Neural crest cell (in vitro differentiated cells): ENCODE measurements at regions not wholly inside any gene's neighbourhood (a gene's known extent, or its start where the extent isn't known, plus 50 kb on each side); places are given as distances from the start of the nearest gene placed in this dataset.

ENCODE experiments used
- DNase-seq: peaks from one replicate; pipeline ENCODE4 v3.0.0; 2021; ENCODE audit warnings: low read depth, mixed read lengths, low spot score
- H3K27ac Mint-ChIP-seq: one replicate; pipeline ENCODE4 v1.8.0; 2021; ENCODE audit warnings: mild to moderate bottlenecking, mixed read lengths; ENCODE audit not compliant: unreplicated experiment
- H3K27me3 Mint-ChIP-seq: 2 replicates; pipeline ENCODE4 v1.8.0; 2021; ENCODE audit warnings: low read depth, mild to moderate bottlenecking, mixed read lengths
- H3K36me3 Mint-ChIP-seq: 2 replicates; pipeline ENCODE4 v1.8.0; 2021; ENCODE audit warnings: low read depth, mild to moderate bottlenecking, mixed read lengths
- H3K4me1 Mint-ChIP-seq: 2 replicates; pipeline ENCODE4 v1.8.0; 2021; ENCODE audit warnings: mixed read lengths
- H3K4me3 Mint-ChIP-seq: one replicate; pipeline ENCODE4 v1.8.0; 2021; ENCODE audit warnings: mild to moderate bottlenecking, mixed read lengths
- H3K9me3 Mint-ChIP-seq: 2 replicates; pipeline ENCODE4 v1.8.0; 2021; ENCODE audit warnings: mixed read lengths
- TF ChIP-seq, protein P1 (sequence below): fragments of 200-600 bp; sonication (generic); conservative IDR thresholded peaks from 2 replicates; pipeline ENCODE4 v1.5.0; 2021; ENCODE audit warnings: antibody characterized with exemption, mild to moderate bottlenecking

DNA sequence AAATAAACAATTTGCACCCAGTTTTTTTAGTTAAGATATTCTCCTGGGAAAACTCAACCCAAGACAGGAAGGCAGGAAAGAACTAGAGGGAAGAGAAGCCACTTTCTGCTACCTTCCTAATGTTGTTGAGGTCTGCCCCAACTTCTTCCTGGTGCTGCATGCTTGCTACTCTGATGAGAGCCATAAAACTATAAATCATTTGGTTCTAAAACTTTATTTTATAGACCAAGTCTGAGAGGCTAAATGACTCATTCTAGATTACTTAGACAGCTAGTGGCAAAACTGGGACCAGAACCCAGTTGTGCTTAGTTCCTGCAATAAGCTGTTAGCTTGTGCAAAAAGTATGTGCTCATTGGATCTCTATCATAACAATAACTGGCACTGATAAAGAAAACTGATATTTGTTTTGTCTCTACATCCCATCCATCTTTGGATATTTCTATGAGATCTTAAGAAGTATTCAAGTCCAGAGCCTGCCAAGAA, 344.9 kb upstream of the SLC14A2 start:
- no peaks in the 10 kb centered on the region for H3K27me3 Mint-ChIP-seq
- no peaks in the 10 kb centered on the region for H3K4me1 Mint-ChIP-seq
- H3K27ac Mint-ChIP-seq: no peak overlapping the region
- peaks cover 3% of the 10 kb centered on the region for H3K36me3 Mint-ChIP-seq
- TF ChIP-seq, protein P1, sequence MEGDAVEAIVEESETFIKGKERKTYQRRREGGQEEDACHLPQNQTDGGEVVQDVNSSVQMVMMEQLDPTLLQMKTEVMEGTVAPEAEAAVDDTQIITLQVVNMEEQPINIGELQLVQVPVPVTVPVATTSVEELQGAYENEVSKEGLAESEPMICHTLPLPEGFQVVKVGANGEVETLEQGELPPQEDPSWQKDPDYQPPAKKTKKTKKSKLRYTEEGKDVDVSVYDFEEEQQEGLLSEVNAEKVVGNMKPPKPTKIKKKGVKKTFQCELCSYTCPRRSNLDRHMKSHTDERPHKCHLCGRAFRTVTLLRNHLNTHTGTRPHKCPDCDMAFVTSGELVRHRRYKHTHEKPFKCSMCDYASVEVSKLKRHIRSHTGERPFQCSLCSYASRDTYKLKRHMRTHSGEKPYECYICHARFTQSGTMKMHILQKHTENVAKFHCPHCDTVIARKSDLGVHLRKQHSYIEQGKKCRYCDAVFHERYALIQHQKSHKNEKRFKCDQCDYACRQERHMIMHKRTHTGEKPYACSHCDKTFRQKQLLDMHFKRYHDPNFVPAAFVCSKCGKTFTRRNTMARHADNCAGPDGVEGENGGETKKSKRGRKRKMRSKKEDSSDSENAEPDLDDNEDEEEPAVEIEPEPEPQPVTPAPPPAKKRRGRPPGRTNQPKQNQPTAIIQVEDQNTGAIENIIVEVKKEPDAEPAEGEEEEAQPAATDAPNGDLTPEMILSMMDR: no peak
- H3K4me3 Mint-ChIP-seq: no peak overlapping the region
- H3K9me3 Mint-ChIP-seq: peaks cover 17% of the 10 kb centered on the region
- DNase-seq: no peak

DNA sequence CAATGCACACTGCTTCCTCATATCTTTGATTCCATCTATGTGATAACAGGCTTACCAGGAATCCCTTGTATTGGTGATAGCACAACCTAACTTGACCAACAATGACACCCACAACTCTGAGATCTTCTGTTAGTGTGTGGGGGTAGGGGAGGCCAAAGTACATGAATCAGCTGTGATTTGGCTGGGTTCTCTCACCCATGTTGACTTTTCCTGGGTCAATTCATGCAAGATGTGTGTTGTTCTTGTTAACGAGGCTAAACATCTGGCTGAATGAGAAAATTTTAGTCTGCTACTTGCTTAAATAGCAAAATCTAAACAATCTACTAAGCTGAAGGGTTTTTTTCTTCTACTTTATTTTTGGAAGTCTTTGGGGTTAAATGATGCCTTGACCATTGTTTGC, 341.2 kb upstream of the SLC14A2 start:
- no peak for DNase-seq
- Mint-ChIP-seq H3K27ac (no peak overlapping the region), H3K27me3 (no peaks in the 10 kb centered on the region), H3K36me3 (peaks cover 3% of the 10 kb centered on the region), H3K9me3 (peaks cover 18% of the 10 kb centered on the region), H3K4me3 (no peak overlapping the region), H3K4me1 (no peaks in the 10 kb centered on the region)
- TF ChIP-seq, protein P1: no peak

DNA sequence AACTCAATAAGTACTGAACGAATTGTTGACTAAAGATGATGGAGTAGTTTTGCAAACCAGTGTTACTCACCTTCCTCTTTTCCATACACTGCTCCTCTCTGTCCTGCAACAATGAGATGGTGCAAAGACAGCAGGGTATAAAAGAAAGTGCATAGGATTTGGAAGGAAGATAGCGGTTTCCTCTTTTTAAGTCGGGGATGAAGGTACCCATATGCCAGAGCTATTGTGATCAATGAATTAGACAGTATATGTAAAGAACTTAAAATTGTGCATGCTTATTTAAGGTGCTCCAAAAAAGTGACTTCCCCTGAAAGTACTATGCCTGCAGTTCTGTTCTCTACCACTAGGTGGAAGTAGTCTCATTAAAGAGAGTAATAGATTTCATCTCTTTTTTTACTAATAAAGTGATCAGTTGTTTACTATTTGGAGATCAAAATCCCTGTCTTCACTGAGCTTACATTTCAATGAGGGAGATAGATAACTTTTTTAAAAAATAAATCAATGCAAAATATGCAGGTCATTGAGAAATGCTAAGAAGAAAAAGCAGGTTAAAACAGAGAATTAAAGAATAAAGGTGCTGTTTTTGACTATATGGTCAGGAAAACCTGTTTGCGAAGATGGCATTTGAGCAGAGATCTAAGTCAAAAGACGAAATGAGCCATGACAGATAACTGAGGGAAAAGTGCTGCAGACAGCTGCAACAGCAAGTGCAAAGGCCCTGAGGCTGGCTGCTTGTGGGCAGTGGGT, 339.7 kb upstream of the SLC14A2 start:
- Mint-ChIP-seq H3K9me3 (peaks cover 18% of the 10 kb centered on the region), H3K27ac (no peak overlapping the region), H3K27me3 (no peaks in the 10 kb centered on the region), H3K36me3 (peaks cover 3% of the 10 kb centered on the region), H3K4me3 (no peak overlapping the region), H3K4me1 (no peaks in the 10 kb centered on the region)
- DNase-seq: no peak
- TF ChIP-seq, protein P1: peak; percentile 80

DNA sequence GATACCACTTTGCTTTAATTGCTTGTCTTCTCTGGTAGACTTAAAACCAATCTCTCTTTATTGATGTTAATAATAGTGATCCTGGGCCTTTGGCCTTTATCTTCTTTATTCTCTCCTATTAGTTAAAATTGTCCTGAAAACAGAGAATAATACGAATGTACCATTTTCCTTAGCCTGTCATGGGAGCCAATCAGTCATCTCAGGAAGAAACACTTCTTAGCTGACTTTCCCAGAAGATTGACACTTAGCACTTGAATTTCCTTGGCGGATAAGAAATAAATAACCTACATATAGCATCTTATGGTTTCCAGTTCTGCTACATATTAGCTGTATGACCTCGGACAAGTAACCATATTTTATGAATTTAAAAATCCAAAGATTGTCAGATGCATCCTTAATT, 338.4 kb upstream of the SLC14A2 start:
- H3K27me3 Mint-ChIP-seq: no peaks in the 10 kb centered on the region
- H3K4me3 Mint-ChIP-seq: no peak overlapping the region
- TF ChIP-seq, protein P1: no peak
- H3K9me3 Mint-ChIP-seq: peaks cover 18% of the 10 kb centered on the region
- no peak for DNase-seq
- H3K4me1 Mint-ChIP-seq: peaks cover 5% of the 10 kb centered on the region
- no peak overlapping the region for H3K27ac Mint-ChIP-seq
- H3K36me3 Mint-ChIP-seq: peaks cover 3% of the 10 kb centered on the region

DNA sequence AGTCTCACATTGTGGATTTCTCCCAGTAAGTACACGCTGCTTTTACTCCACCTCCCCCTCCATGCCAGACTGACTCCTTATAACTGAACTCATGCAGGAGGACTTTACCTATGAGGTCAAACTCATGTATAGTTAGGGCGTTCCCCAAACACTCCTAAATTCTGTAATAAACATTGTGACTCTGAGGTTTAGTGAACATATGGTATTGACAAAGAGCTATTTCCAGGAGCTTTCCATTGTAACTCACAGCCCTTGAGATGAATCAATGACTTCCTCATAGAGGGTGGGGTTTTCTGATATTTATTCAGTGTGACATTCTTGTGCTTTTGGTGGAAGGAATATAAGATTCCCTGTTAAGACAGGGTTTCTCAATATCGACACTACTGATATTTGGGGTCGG, 337.4 kb upstream of the SLC14A2 start:
- peak overlapping the region; percentile 30 for H3K27ac Mint-ChIP-seq
- H3K36me3 Mint-ChIP-seq: peaks cover 3% of the 10 kb centered on the region
- TF ChIP-seq, protein P1: no peak
- H3K4me3 Mint-ChIP-seq: no peak overlapping the region
- H3K9me3 Mint-ChIP-seq: peaks cover 12% of the 10 kb centered on the region
- H3K4me1 Mint-ChIP-seq: peaks cover 8% of the 10 kb centered on the region
- DNase-seq: no peak
- no peaks in the 10 kb centered on the region for H3K27me3 Mint-ChIP-seq
